Karpas-422 (cell line): ENCODE measurements at regions not wholly inside any gene's neighbourhood (a gene's known extent, or its start where the extent isn't known, plus 50 kb on each side); places are given as distances from the start of the nearest gene placed in this dataset.

ENCODE experiments used
- DNase-seq: peaks from one replicate; pipeline ENCODE4 v3.0.0-alpha.2; 2015
- H2AFZ ChIP-seq: fragments of 200-600 bp; sonication (generic); 2 replicates; pipeline ENCODE4 v1.6.1; 2014; ENCODE audit warnings: antibody characterized with exemption, low read length, mixed read lengths
- H3K27ac ChIP-seq: fragments of 200-600 bp; sonication (generic); 2 replicates; pipeline ENCODE4 v1.5.1; 2014; ENCODE audit warnings: mild to moderate bottlenecking, low read length, moderate library complexity
- H3K27me3 ChIP-seq: fragments of 200-600 bp; sonication (generic); 2 replicates; pipeline ENCODE4 v1.6.1; 2014; ENCODE audit warnings: low read length, mixed read lengths
- H3K36me3 ChIP-seq: fragments of 200-600 bp; sonication (generic); 2 replicates; pipeline ENCODE4 v1.6.1; 2014; ENCODE audit warnings: low read length, mixed read lengths; ENCODE audit not compliant: insufficient read depth
- H3K4me1 ChIP-seq: fragments of 200-600 bp; sonication (generic); 2 replicates; pipeline ENCODE4 v1.6.1; 2014; ENCODE audit warnings: mild to moderate bottlenecking, low read length, mixed read lengths
- H3K4me2 ChIP-seq: fragments of 200-600 bp; sonication (generic); 2 replicates; pipeline ENCODE4 v1.6.1; 2014; ENCODE audit warnings: low read length, low read depth, mild to moderate bottlenecking; ENCODE audit not compliant: poor library complexity, severe bottlenecking
- H3K4me3 ChIP-seq: fragments of 200-600 bp; sonication (generic); 2 replicates; pipeline ENCODE4 v1.5.1; 2014; ENCODE audit warnings: mild to moderate bottlenecking, antibody characterized with exemption, low read length, mixed read lengths
- H3K79me2 ChIP-seq: fragments of 200-600 bp; sonication (generic); 2 replicates; pipeline ENCODE4 v1.6.1; 2014; ENCODE audit warnings: mild to moderate bottlenecking, low read length, mixed read lengths
- H3K9ac ChIP-seq: fragments of 200-600 bp; sonication (generic); 2 replicates; pipeline ENCODE4 v1.6.0; 2014; ENCODE audit warnings: low read length
- H3K9me2 ChIP-seq: fragments of 200-600 bp; sonication (generic), shearing (Covaris generic); replicated peaks from 2 replicates; pipeline ENCODE4 v1.6.0; 2014; ENCODE audit warnings: mild to moderate bottlenecking, low read length, moderate library complexity; ENCODE audit not compliant: insufficient read depth
- H3K9me3 ChIP-seq: fragments of 300-700, 200-600 bp; sonication (generic); 2 replicates; pipeline ENCODE4 v1.6.1; 2014; ENCODE audit warnings: low read length, mixed read lengths
- H4K20me1 ChIP-seq: fragments of 200-600 bp; sonication (generic); 2 replicates; pipeline ENCODE4 v1.6.1; 2014; ENCODE audit warnings: mild to moderate bottlenecking, antibody characterized with exemption, low read length, low read depth; ENCODE audit not compliant: insufficient read depth

DNA sequence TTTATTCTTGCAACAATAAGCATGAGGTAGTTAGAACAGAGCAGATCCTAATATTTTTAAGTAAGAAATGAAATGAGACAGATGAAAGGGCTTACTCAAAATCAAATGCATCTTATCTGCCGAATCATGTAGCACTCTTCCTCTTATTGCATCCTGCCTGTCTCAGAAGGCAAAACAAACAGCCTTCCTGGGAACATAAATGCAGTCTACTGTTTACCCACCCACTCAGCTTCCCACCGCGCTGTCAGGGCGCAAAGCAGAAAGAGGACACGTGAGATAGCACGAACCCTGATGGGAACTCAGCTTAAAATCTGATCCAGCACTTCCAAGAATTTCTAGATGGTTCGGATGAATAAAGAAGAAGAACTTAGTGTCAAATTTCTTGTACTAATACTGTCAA lies 114.4 kb upstream of the CDK1 start:
- H3K4me3 ChIP-seq = no peak overlapping the region
- no peaks in the 10 kb centered on the region for H3K36me3 ChIP-seq
- H3K9me3 ChIP-seq = no peaks in the 10 kb centered on the region
- no peaks in the 10 kb centered on the region for H3K4me1 ChIP-seq
- no peak overlapping the region for H3K9ac ChIP-seq
- H3K27ac ChIP-seq = no peak overlapping the region
- no peaks in the 10 kb centered on the region for H4K20me1 ChIP-seq
- H3K4me2 ChIP-seq = no peak overlapping the region
- no peak for DNase-seq
- H3K27me3 ChIP-seq = no peaks in the 10 kb centered on the region
- no peaks in the 10 kb centered on the region for H3K79me2 ChIP-seq
- no peaks in the 10 kb centered on the region for H3K9me2 ChIP-seq
- no peak overlapping the region for H2AFZ ChIP-seq

DNA sequence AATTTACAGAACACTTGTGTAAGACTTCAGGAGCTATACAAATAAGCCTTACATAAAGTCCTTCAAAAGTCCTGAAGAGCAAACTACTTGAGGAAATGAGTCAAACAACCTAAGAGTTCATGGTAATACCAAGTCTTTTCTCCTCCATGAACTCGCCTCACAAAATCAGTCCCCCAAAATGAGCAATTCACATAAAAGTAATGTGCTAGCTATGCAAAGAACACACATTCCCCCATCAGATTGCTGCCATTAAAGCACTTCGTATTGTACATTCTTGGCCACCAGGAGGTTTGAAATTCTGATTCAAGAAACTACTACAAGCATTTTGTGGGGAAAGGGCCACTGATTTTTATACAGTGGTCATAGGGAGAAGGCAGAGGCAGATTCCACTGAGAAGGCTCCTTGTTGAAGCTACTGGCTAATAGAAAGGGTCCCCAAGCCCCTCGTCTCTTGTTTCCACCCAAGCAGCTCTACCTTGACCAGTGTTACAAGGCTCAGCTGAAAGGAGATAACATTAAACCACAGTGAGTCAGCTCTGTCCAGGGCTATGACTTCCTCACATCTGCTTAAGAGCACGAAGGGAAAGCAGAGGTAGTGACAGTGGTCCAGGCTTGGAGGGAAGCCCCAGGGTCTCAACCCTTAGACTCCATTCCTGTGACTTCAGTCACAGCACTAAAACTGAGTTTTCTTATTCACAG lies 115.2 kb upstream of the CDK1 start:
- Histone ChIP-seq H3K9ac (no peak overlapping the region), H3K79me2 (no peaks in the 10 kb centered on the region), H3K9me2 (no peaks in the 10 kb centered on the region), H2AFZ (no peak overlapping the region), H3K4me2 (no peak overlapping the region), H3K4me3 (no peak overlapping the region), H4K20me1 (no peaks in the 10 kb centered on the region), H3K4me1 (no peaks in the 10 kb centered on the region), H3K27ac (no peak overlapping the region), H3K36me3 (no peaks in the 10 kb centered on the region), H3K9me3 (no peaks in the 10 kb centered on the region), H3K27me3 (no peaks in the 10 kb centered on the region)
- peak; percentile 43 for DNase-seq

DNA sequence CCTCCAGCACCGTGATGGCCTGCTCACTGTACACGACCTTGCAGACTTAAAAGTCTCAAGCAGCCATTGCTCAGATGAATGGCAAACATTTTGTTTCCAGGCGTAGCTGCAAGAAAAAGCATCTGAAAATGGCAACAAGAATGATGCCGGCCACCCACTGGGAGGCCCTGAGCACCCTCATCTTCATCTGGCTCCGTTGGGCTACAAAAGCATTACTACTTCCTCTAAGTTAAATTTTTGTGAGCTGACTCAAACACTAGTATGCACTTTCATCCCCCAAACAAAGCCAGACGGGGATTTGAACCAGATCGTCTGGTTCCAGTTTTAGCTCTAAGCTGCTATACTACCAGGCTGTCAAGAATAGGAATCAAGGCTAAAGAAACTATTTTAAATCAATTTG lies 116.6 kb upstream of the CDK1 start:
- no peak for DNase-seq
- H3K79me2 ChIP-seq = no peaks in the 10 kb centered on the region
- no peak overlapping the region for H3K27ac ChIP-seq
- H4K20me1 ChIP-seq = no peaks in the 10 kb centered on the region
- no peaks in the 10 kb centered on the region for H3K9me2 ChIP-seq
- H3K9me3 ChIP-seq = no peaks in the 10 kb centered on the region
- no peak overlapping the region for H3K9ac ChIP-seq
- no peak overlapping the region for H3K4me3 ChIP-seq
- H3K4me2 ChIP-seq = no peak overlapping the region
- H3K36me3 ChIP-seq = no peaks in the 10 kb centered on the region
- H3K27me3 ChIP-seq = no peaks in the 10 kb centered on the region
- no peaks in the 10 kb centered on the region for H3K4me1 ChIP-seq
- H2AFZ ChIP-seq = no peak overlapping the region

DNA sequence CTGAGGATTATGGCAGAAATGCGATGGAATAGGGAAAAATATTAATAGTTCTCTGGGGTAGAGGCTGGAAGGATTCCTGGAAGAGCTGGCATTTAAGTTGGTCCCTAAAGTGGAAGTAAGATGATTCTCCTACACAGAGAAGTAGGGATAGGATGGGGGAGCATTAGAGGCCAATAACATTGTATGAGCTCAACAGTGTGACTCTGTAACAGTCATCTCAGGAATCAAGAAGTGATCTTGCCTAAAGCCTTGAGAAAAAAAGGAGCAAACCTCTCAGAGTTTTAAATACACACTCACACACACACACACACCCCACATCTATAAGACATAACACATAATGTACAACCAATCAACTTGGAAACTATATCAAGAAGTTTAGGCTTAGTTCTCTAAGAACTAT lies 117.7 kb upstream of the CDK1 start:
- no peak overlapping the region for H3K27ac ChIP-seq

DNA sequence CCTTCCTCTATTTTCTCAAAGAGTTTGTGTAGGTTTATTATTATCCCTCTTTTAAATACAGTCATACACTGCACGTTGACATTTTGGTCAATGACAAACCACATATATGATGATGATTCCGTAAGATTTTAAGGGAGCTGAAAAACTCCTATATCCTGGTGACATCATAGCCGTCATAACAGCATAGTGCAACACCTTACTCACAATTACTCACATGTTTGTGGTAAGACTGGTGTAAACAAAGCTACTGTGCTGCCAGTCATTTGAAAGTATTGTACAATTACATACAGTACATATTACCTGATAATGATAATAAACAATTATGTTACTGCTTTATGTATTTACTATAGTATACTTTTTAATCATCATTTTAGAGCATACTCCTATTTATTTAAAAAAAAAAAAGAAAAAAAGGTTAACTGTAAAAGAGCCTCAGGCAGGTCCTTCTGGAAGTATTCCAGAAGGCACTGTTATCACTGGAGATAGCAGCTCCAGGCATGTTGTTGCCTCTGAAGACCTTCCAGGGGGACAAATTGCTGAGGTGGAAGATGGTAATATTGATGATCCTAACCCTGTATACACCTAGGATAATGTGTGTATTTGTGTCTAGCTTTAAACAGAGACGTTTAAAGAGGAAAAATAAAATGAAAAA lies 123.3 kb upstream of the CDK1 start:
- Histone ChIP-seq H4K20me1 (no peaks in the 10 kb centered on the region), H3K36me3 (no peaks in the 10 kb centered on the region), H2AFZ (no peak overlapping the region), H3K9ac (no peak overlapping the region), H3K79me2 (no peaks in the 10 kb centered on the region), H3K27me3 (no peaks in the 10 kb centered on the region), H3K27ac (no peak overlapping the region), H3K4me2 (no peak overlapping the region), H3K4me3 (no peak overlapping the region), H3K9me2 (no peaks in the 10 kb centered on the region), H3K9me3 (no peaks in the 10 kb centered on the region), H3K4me1 (peaks cover 33% of the 10 kb centered on the region)
- DNase-seq = no peak

More for the DNA sequence above, 117.7 kb upstream of the CDK1 start:
- no peak overlapping the region for H3K4me2 ChIP-seq
- H4K20me1 ChIP-seq = no peaks in the 10 kb centered on the region
- H3K9me2 ChIP-seq = no peaks in the 10 kb centered on the region
- H3K27me3 ChIP-seq = no peaks in the 10 kb centered on the region
- H2AFZ ChIP-seq = no peak overlapping the region
- no peak for DNase-seq
- no peaks in the 10 kb centered on the region for H3K36me3 ChIP-seq
- no peaks in the 10 kb centered on the region for H3K4me1 ChIP-seq
- H3K9ac ChIP-seq = no peak overlapping the region
- no peak overlapping the region for H3K4me3 ChIP-seq
- no peaks in the 10 kb centered on the region for H3K9me3 ChIP-seq
- H3K79me2 ChIP-seq = no peaks in the 10 kb centered on the region

DNA sequence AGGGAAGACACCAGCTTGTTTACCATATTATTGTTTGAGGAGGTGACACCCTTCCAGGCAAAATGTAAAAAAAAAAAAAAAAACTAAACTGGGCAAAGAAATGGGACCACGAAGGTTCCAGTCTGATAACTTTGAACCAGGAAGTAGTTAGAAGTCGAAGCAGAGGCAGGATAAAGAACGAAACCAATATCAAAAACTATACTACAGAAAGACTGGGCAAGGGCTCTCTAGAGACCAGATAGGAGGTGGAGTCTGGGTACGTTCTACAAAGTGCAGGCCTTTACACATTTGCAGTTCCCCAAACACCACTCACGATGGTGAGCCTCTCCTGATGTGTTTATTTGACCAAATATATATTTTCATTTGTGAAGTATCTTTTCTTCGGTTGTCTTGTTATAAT lies 125.7 kb upstream of the CDK1 start:
- no peaks in the 10 kb centered on the region for H3K9me2 ChIP-seq
- no peaks in the 10 kb centered on the region for H4K20me1 ChIP-seq
- no peaks in the 10 kb centered on the region for H3K9me3 ChIP-seq
- H3K36me3 ChIP-seq = no peaks in the 10 kb centered on the region
- H3K9ac ChIP-seq = peak overlapping the region; percentile 22; the same call in 1 of the 2 replicates
- no peaks in the 10 kb centered on the region for H3K79me2 ChIP-seq
- peaks cover 46% of the 10 kb centered on the region for H3K4me1 ChIP-seq
- no peaks in the 10 kb centered on the region for H3K27me3 ChIP-seq
- H3K27ac ChIP-seq = peak overlapping the region; percentile 86
- peak overlapping the region; percentile 29; the same call in 1 of the 2 replicates for H3K4me3 ChIP-seq
- peak overlapping the region; percentile 87; the same call in 1 of the 2 replicates for H2AFZ ChIP-seq
- peak; percentile 71 for DNase-seq
- H3K4me2 ChIP-seq = peak overlapping the region; percentile 53

DNA sequence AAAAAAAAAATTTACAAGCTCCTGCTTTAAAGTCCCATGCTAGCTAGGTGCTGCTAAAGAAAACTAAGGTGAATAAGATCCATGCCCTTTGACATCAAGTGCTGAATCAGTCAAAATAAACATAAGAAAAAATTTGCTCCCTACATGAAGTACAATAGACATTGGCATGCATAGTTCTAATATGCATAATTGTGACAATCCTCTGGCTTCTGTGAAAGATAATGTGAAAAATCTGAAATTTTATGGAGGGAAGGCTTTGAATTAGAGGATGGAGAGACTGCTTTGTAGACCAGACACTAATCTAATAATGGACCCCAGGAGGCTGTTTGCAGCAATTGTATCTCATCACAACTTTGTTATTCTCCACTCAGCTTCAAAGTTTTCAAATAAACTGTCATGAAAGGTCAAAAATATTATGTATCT lies 127.9 kb upstream of the CDK1 start:
- no peaks in the 10 kb centered on the region for H3K79me2 ChIP-seq
- no peaks in the 10 kb centered on the region for H3K9me3 ChIP-seq
- no peak for DNase-seq
- no peak overlapping the region for H3K4me3 ChIP-seq
- H3K36me3 ChIP-seq = no peaks in the 10 kb centered on the region
- no peaks in the 10 kb centered on the region for H3K27me3 ChIP-seq
- H3K27ac ChIP-seq = peak overlapping the region; percentile 86
- H3K4me2 ChIP-seq = peak overlapping the region; percentile 55
- H3K4me1 ChIP-seq = peaks cover 46% of the 10 kb centered on the region
- H3K9ac ChIP-seq = peak overlapping the region; percentile 9; the same call in 1 of the 2 replicates
- H3K9me2 ChIP-seq = no peaks in the 10 kb centered on the region
- peak overlapping the region; percentile 91; the same call in 1 of the 2 replicates for H2AFZ ChIP-seq
- H4K20me1 ChIP-seq = no peaks in the 10 kb centered on the region

DNA sequence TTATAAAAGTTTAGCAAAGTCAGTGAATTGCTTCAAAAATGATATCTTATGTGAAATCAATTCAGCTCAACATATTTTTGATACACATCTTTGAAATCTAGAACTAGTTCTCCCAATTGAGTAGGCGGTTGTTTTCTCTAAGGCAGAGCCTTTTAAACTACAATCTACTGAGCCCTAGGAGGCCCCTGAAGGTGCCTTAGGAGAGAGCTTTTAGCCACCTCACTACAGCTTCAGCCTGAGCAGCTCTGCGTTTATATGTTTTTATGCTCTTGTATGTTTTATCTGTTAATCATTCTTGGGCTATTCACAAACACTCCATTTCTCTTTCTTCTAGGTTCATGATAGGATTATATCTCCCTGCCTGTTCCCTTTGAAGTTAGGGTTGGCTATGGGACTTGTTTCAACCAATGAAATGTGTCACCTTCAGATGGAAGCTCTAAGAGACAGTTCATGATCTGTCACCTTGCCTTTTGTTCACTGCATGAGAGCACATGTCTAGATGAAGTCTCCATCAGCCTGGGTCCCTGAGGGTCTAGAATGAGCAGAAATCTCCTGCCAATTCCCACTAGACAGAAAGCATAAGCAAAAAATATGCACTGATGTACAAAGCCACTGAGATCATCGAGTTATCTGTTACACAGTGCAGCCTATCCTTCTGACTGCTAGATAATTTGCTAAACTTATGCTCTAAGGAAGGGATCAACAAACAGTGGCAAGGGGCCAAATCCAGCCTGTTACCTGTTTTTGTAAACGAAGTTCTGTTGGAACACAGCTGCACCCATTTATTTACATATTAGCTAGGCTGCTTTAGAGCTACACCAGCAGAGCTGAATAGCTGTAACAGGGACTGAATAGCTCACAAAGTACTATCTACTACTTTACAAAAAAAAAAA lies 128.5 kb upstream of the CDK1 start:
- Histone ChIP-seq H3K9me3 (no peaks in the 10 kb centered on the region), H3K9ac (peak overlapping the region; percentile 9; the same call in 1 of the 2 replicates), H2AFZ (peak overlapping the region; percentile 91), H3K4me2 (peak overlapping the region; percentile 55), H3K36me3 (no peaks in the 10 kb centered on the region), H3K4me1 (peaks cover 46% of the 10 kb centered on the region), H3K9me2 (no peaks in the 10 kb centered on the region), H3K79me2 (no peaks in the 10 kb centered on the region), H4K20me1 (no peaks in the 10 kb centered on the region), H3K4me3 (no peak overlapping the region), H3K27me3 (no peaks in the 10 kb centered on the region), H3K27ac (peak overlapping the region; percentile 86)
- DNase-seq = peak; percentile 62
